GM18511 (cell line): ENCODE measurements at regions not wholly inside any gene's neighbourhood (a gene's known extent, or its start where the extent isn't known, plus 50 kb on each side); places are given as distances from the start of the nearest gene placed in this dataset.

Experiments
- ATAC-seq: cut with Tn5 transposase; IDR thresholded peaks from one replicate; pipeline ENCODE4 v1.9.1; 2021; ENCODE audit warnings: mild to moderate bottlenecking, moderate library complexity; ENCODE audit not compliant: unreplicated experiment

- ATAC-seq: no peak
Measured at GRCh38 chr4:61049018-61049417, 151.1 kb upstream of the ADGRL3 start.

- no peak for ATAC-seq
Measured at GRCh38 chr4:61067381-61067780, 132.7 kb upstream of the ADGRL3 start.

GRCh38 chr4:61068060-61068459 is 132.1 kb upstream of the ADGRL3 start:
- ATAC-seq: no peak

GRCh38 chr4:61068745-61069144 is 131.4 kb upstream of the ADGRL3 start:
- no peak for ATAC-seq

- ATAC-seq: no peak
Measured at GRCh38 chr4:61070269-61070668, 129.9 kb upstream of the ADGRL3 start.

- no peak for ATAC-seq
Measured at GRCh38 chr4:61079427-61079826, 120.7 kb upstream of the ADGRL3 start.

- no peak for ATAC-seq
Measured at GRCh38 chr4:61079976-61080375, 120.2 kb upstream of the ADGRL3 start.

GRCh38 chr4:61085534-61085933 is 114.6 kb upstream of the ADGRL3 start:
- ATAC-seq: no peak

- ATAC-seq: no peak
Measured at GRCh38 chr4:61086357-61086756, 113.8 kb upstream of the ADGRL3 start.

GRCh38 chr4:61086979-61087378 is 113.1 kb upstream of the ADGRL3 start:
- ATAC-seq: no peak

GRCh38 chr4:61094854-61095598 is 105.1 kb upstream of the ADGRL3 start:
- no peak for ATAC-seq

GRCh38 chr4:61128682-61129081 is 71.4 kb upstream of the ADGRL3 start:
- ATAC-seq: no peak

- ATAC-seq: no peak
Measured at GRCh38 chr4:61129971-61130370, 70.2 kb upstream of the ADGRL3 start.

GRCh38 chr4:61143461-61143860 is 56.7 kb upstream of the ADGRL3 start:
- ATAC-seq: no peak

- no peak for ATAC-seq
Measured at GRCh38 chr4:61149278-61149677, 50.8 kb upstream of the ADGRL3 start.
